ENCODE measurements at regions not wholly inside any gene's neighbourhood (a gene's known extent, or its start where the extent isn't known, plus 50 kb on each side); places are given as distances from the start of the nearest gene placed in this dataset.
A peak's percentile ranks its signal among the peaks of the same experiment; 100 is the strongest.
"Not testable (repeated sequence)": the region's sequence is repeated elsewhere in the genome, so short reads cannot be mapped to it uniquely, and the experiment has no call there.

DNA sequence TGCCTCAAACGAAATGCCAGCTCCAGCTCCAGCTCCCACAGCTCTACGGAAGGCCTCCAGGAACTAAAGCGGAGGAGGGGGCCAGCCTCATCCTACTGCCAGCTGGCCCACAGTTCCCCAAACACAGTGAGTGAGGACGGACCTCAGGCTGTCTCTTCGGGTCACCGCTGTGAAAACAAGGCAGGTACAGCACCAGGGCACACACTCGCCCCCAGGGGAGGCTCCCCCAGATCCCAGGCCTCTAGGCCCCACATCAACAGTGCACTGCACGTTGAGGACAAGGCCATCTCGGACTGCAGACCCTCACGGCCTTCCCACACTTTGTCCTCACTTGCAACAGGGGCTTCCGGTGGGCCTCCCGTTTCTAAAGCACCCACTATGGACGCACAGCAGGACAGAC, 95.0 kb downstream of the GTF2H2C_2 start:
- intact Hi-C loops (cut with DNase I); ATAC-seq; H3K4me1 ChIP-seq; H3K9me3 ChIP-seq; H3K27me3 ChIP-seq; H3K27ac ChIP-seq; H3K4me3 ChIP-seq; DNase-seq; H3K36me3 ChIP-seq (replicated peaks in 1 of 2; ENCODE audit: insufficient read depth in 1 of 2, low read depth in 2 of 2): not testable (repeated sequence)
- no CpG with 5 or more reads among the region's 13 CpGs for WGBS, 2 donors

DNA sequence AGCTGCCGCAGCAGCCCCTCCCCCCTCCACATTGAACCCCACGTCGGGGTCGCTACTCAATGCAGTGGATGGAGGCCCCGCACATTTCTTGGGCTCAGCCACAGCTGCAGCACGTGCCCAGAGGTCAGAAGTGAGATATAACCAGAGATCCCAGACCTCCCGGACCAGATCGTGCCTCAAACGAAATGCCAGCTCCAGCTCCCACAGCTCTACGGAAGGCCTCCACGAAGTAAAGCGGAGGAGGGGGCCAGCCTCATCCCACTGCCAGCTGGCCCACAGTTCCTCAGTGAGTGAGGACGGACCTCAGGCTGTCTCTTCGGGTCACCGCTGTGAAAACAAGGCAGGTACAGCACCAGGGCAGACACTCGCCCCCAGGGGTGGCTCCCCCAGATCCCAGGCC, 95.6 kb downstream of the GTF2H2C_2 start:
- ATAC-seq; H3K9me3 ChIP-seq; intact Hi-C loops (cut with DNase I); H3K4me1 ChIP-seq; H3K4me3 ChIP-seq; H3K27ac ChIP-seq; H3K27me3 ChIP-seq; H3K36me3 ChIP-seq (replicated peaks in 1 of 2; ENCODE audit: insufficient read depth in 1 of 2, low read depth in 2 of 2): not testable (repeated sequence)
- peak in 1 of 4 donors; percentile 5 for DNase-seq
- 97% methylated on average over 6 of the region's 16 CpGs; no CpG with 5 or more reads in 1 of the 2 donors for WGBS, 2 donors

All from body of pancreas (tissue), 4 donors.